D721Med (cell line): ENCODE measurements at regions not wholly inside any gene's neighbourhood (a gene's known extent, or its start where the extent isn't known, plus 50 kb on each side); places are given as distances from the start of the nearest gene placed in this dataset.
"Not testable (repeated sequence)": the region's sequence is repeated elsewhere in the genome, so short reads cannot be mapped to it uniquely, and the experiment has no call there.

Experiments used
- DNase-seq: peaks from one replicate; pipeline ENCODE4 v3.0.0; 2011; ENCODE audit warnings: low spot score; ENCODE audit not compliant: insufficient read length
- FAIRE-seq: peaks from 2 replicates; lab custom pipeline; 2011; peaks lifted over from hg19 to GRCh38; lab: Jason Lieb, UNC
- CTCF ChIP-seq: IDR thresholded peaks from 2 replicates; pipeline ENCODE4 v1.5.1; 2012; ENCODE audit warnings: mild to moderate bottlenecking, control low read depth; ENCODE audit not compliant: insufficient read depth; ENCODE audit errors: missing control alignments

GRCh38 chrX:1020634-1021166 lies 191.7 kb downstream of the CRLF2 start:
- DNase-seq = no peak
- no peak for FAIRE-seq
- TF ChIP-seq CTCF = no peak

- not testable (repeated sequence) for DNase-seq, FAIRE-seq
Observed at GRCh38 chrX:1016926-1017325, 195.5 kb downstream of the CRLF2 start.

DNA sequence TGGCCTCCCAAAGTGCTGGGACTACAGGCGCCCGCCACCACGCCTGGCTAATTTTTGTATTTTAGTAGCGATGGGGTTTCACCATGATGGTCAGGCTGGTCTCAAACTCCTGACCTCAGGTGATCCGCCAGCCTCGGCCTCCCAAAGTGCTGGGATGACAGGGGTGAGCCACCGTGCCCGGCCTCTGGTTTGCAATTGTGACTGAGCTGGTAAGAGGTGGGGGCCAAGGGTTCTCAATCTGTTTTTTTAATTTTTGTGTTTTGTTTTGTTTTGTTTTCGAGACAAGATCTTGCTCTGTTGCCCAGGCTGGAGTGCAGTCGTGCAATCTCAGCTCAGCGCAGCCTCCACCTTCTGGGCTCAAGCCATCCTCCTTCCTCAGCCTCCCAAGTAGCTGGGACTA lies 196.2 kb downstream of the CRLF2 start:
- FAIRE-seq, DNase-seq: not testable (repeated sequence)

DNA sequence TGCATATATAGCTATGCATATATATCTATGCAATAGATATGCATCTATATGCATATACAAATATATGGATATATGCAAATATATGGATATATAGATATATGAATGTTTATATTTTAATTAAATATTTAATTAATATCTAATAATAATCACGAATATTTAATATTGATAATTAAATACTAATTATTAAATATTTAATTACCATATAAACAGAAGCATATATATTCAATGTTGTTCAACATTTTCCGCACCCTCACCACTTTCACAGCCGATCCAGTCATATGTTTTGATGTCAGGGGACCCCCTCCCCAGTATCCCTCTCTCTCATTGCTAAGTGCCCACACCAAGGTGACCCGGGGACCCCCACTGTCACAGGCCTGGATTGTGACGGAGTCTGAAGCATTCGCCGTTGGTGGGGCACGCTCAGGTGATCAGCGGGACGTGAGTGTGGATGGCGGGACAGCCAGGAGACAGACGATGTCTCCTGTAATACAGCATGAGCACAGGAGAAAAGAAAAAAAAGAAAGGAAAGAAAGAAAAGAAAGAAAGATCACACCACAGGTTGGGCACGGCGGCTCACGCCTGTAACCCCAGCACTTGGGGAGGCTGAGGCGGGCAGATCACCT lies 199.7 kb downstream of the CRLF2 start:
- no peak for FAIRE-seq

GRCh38 chrX:1011691-1012283 lies 200.7 kb downstream of the CRLF2 start:
- DNase-seq (no peak), FAIRE-seq (no peak)
- TF ChIP-seq CTCF = no peak

More for the DNA sequence above, 199.7 kb downstream of the CRLF2 start:
- DNase-seq = no peak
- TF ChIP-seq CTCF = no peak

GRCh38 chrX:1009771-1010170 lies 202.7 kb downstream of the CRLF2 start:
- no peak for TF ChIP-seq CTCF
- FAIRE-seq = no peak

DNA sequence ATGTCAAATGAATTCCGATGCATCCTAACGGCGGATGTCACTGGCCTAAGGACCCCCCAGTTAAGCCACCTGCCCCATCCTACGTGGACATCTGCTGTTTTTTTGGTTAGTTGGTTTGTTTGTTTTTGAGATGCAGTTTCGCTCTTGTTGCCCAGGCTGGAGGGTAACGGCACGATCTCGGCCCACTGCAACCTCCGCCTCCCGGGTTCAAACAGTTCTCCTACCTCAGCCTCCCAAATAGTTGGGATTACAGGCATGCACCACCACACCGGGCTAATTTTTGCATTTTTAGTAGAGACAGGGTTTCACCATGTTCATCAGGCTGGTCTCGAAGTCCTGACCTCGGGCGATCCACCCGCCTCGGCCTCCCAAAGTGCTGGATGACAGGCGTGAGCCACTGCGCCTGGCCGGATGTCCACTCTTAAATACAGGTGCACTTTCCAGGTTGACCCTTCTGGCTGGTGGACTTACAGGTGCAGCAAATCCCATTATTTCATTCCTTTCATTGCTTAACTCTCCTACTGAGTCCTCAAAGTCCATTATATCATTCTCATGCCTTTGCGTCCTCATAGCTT lies 206.2 kb downstream of the CRLF2 start:
- no peak for TF ChIP-seq CTCF
- DNase-seq = no peak
- FAIRE-seq = no peak

More at GRCh38 chrX:1009771-1010170, 202.7 kb downstream of the CRLF2 start:
- DNase-seq = no peak

DNA sequence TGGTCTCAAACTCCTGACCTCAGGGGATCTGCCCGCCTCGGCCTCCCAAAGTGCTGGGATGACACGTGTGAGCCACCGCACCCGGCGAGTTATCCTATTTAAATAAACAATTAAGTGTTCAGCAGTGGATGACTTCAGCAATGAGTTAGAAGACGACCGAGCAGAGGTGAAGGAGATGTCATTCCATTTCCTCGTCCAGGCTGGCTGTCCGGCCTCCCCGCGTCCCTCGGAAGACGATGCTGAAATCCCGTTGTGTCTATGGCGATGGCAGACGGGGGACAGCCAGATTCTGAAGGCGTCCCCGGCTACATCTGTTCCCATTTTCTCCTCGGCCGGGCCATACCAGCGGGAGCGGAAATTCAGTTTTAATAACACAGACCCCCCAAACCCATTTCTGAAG lies 209.8 kb downstream of the CRLF2 start:
- DNase-seq (no peak), FAIRE-seq (no peak)
- TF ChIP-seq CTCF = no peak
